ENCODE measurements at regions not wholly inside any gene's neighbourhood (a gene's known extent, or its start where the extent isn't known, plus 50 kb on each side); places are given as distances from the start of the nearest gene placed in this dataset.
A peak's percentile ranks its signal among the peaks of the same experiment; 100 is the strongest.
"Not testable (repeated sequence)": the region's sequence is repeated elsewhere in the genome, so short reads cannot be mapped to it uniquely, and the experiment has no call there.

- in situ Hi-C loops (cut with HindIII; ENCODE audit: low pct_unique_long_range_greater_than_20kb, low sequenced_read_pairs), result no loop called here
- no peak for DNase-seq (ENCODE audit: low read depth, low spot score)
Measured at GRCh38 chr5:62090953-62091352, 215.1 kb upstream of the KIF2A start.

GRCh38 chr5:62093411-62093810 is 212.6 kb upstream of the KIF2A start:
- in situ Hi-C loops (cut with HindIII; ENCODE audit: low pct_unique_long_range_greater_than_20kb, low sequenced_read_pairs), result no loop called here
- DNase-seq (ENCODE audit: low read depth, low spot score), result no peak

GRCh38 chr5:62093976-62094375 is 212.0 kb upstream of the KIF2A start:
- DNase-seq (ENCODE audit: low read depth, low spot score), result peak; percentile 47
- in situ Hi-C loops (cut with HindIII; ENCODE audit: low pct_unique_long_range_greater_than_20kb, low sequenced_read_pairs), result no loop called here

GRCh38 chr5:62097361-62097760 is 208.6 kb upstream of the KIF2A start:
- no peak for DNase-seq (ENCODE audit: low read depth, low spot score)
- in situ Hi-C loops (cut with HindIII; ENCODE audit: low pct_unique_long_range_greater_than_20kb, low sequenced_read_pairs), result no loop called here

GRCh38 chr5:62100201-62100600 is 205.8 kb upstream of the KIF2A start:
- DNase-seq (ENCODE audit: low read depth, low spot score), result no peak
- in situ Hi-C loops (cut with HindIII; ENCODE audit: low pct_unique_long_range_greater_than_20kb, low sequenced_read_pairs), result no loop called here

- DNase-seq (ENCODE audit: low read depth, low spot score); in situ Hi-C loops (cut with HindIII; ENCODE audit: low pct_unique_long_range_greater_than_20kb, low sequenced_read_pairs): not testable (repeated sequence)
Measured at GRCh38 chr5:62103863-62104262, 202.1 kb upstream of the KIF2A start.

GRCh38 chr5:62111428-62111827 is 194.6 kb upstream of the KIF2A start:
- in situ Hi-C loops (cut with HindIII; ENCODE audit: low pct_unique_long_range_greater_than_20kb, low sequenced_read_pairs), result no loop called here
- no peak for DNase-seq (ENCODE audit: low read depth, low spot score)

- in situ Hi-C loops (cut with HindIII; ENCODE audit: low pct_unique_long_range_greater_than_20kb, low sequenced_read_pairs), result no loop called here
Measured at GRCh38 chr5:62112689-62113228, 193.2 kb upstream of the KIF2A start.

GRCh38 chr5:62115014-62115413 is 191.0 kb upstream of the KIF2A start:
- DNase-seq (ENCODE audit: low read depth, low spot score), result no peak
- in situ Hi-C loops (cut with HindIII; ENCODE audit: low pct_unique_long_range_greater_than_20kb, low sequenced_read_pairs), result no loop called here

More at GRCh38 chr5:62112689-62113228, 193.2 kb upstream of the KIF2A start:
- DNase-seq (ENCODE audit: low read depth, low spot score), result no peak

- DNase-seq (ENCODE audit: low read depth, low spot score), result no peak
- in situ Hi-C loops (cut with HindIII; ENCODE audit: low pct_unique_long_range_greater_than_20kb, low sequenced_read_pairs), result no loop called here
Measured at GRCh38 chr5:62124266-62124665, 181.7 kb upstream of the KIF2A start.

- no peak for DNase-seq (ENCODE audit: low read depth, low spot score)
- in situ Hi-C loops (cut with HindIII; ENCODE audit: low pct_unique_long_range_greater_than_20kb, low sequenced_read_pairs), result no loop called here
Measured at GRCh38 chr5:62126090-62126489, 179.9 kb upstream of the KIF2A start.

GRCh38 chr5:62127098-62127736 is 178.8 kb upstream of the KIF2A start:
- in situ Hi-C loops (cut with HindIII; ENCODE audit: low pct_unique_long_range_greater_than_20kb, low sequenced_read_pairs), result no loop called here
- DNase-seq (ENCODE audit: low read depth, low spot score), result no peak

GRCh38 chr5:62130107-62130506 is 175.9 kb upstream of the KIF2A start:
- no peak for DNase-seq (ENCODE audit: low read depth, low spot score)
- in situ Hi-C loops (cut with HindIII; ENCODE audit: low pct_unique_long_range_greater_than_20kb, low sequenced_read_pairs), result no loop called here

- no peak for DNase-seq (ENCODE audit: low read depth, low spot score)
- in situ Hi-C loops (cut with HindIII; ENCODE audit: low pct_unique_long_range_greater_than_20kb, low sequenced_read_pairs), result no loop called here
Measured at GRCh38 chr5:62132276-62132675, 173.7 kb upstream of the KIF2A start.

- in situ Hi-C loops (cut with HindIII; ENCODE audit: low pct_unique_long_range_greater_than_20kb, low sequenced_read_pairs), result no loop called here
Measured at GRCh38 chr5:62133426-62133825, 172.6 kb upstream of the KIF2A start.

GRCh38 chr5:62134811-62135210 is 171.2 kb upstream of the KIF2A start:
- in situ Hi-C loops (cut with HindIII; ENCODE audit: low pct_unique_long_range_greater_than_20kb, low sequenced_read_pairs), result no loop called here
- no peak for DNase-seq (ENCODE audit: low read depth, low spot score)

More at GRCh38 chr5:62133426-62133825, 172.6 kb upstream of the KIF2A start:
- DNase-seq (ENCODE audit: low read depth, low spot score), result no peak

- no peak for DNase-seq (ENCODE audit: low read depth, low spot score)
- in situ Hi-C loops (cut with HindIII; ENCODE audit: low pct_unique_long_range_greater_than_20kb, low sequenced_read_pairs), result no loop called here
Measured at GRCh38 chr5:62137628-62138027, 168.4 kb upstream of the KIF2A start.

GRCh38 chr5:62138607-62139006 is 167.4 kb upstream of the KIF2A start:
- in situ Hi-C loops (cut with HindIII; ENCODE audit: low pct_unique_long_range_greater_than_20kb, low sequenced_read_pairs), result no loop called here
- no peak for DNase-seq (ENCODE audit: low read depth, low spot score)

GRCh38 chr5:62139741-62140140 is 166.3 kb upstream of the KIF2A start:
- in situ Hi-C loops (cut with HindIII; ENCODE audit: low pct_unique_long_range_greater_than_20kb, low sequenced_read_pairs), result no loop called here
- no peak for DNase-seq (ENCODE audit: low read depth, low spot score)

- no peak for DNase-seq (ENCODE audit: low read depth, low spot score)
- in situ Hi-C loops (cut with HindIII; ENCODE audit: low pct_unique_long_range_greater_than_20kb, low sequenced_read_pairs), result no loop called here
Measured at GRCh38 chr5:62142351-62142750, 163.7 kb upstream of the KIF2A start.

Measured in SK-MEL-5 (cell line).